ENCODE measurements at regions not wholly inside any gene's neighbourhood (a gene's known extent, or its start where the extent isn't known, plus 50 kb on each side); places are given as distances from the start of the nearest gene placed in this dataset.

GRCh38 chr16:26371349-26371869 is 679.6 kb downstream of the HS3ST4 start:
- no peaks in the 10 kb centered on the region for H3K9me3 ChIP-seq
- no peaks in the 10 kb centered on the region for H3K4me1 ChIP-seq
- no peaks in the 10 kb centered on the region for H3K36me3 ChIP-seq
- H3K4me3 ChIP-seq, result no peak overlapping the region
- H3K27me3 ChIP-seq, result no peaks in the 10 kb centered on the region
- intact Hi-C loops (cut with DNase I), result no loop called here
- DNase-seq (ENCODE audit: extremely low spot score in 2 of 2), result no peak
- no peak for TF ChIP-seq CTCF (IDR thresholded peaks at IDR 0.05)
- TF ChIP-seq POLR2A (IDR thresholded peaks at IDR 0.05), result no peak
- no peak for TF ChIP-seq POLR2AphosphoS5 (IDR thresholded peaks at IDR 0.05; ENCODE audit: insufficient read depth in 1 of 2, low read depth in 1 of 2)
- no peak overlapping the region for H3K27ac ChIP-seq

- Histone ChIP-seq H3K9me3 (no peaks in the 10 kb centered on the region), H3K4me1 (no peaks in the 10 kb centered on the region), H3K36me3 (no peaks in the 10 kb centered on the region), H3K4me3 (no peak overlapping the region), H3K27me3 (no peaks in the 10 kb centered on the region), H3K27ac (no peak overlapping the region)
- TF ChIP-seq POLR2A (IDR thresholded peaks at IDR 0.05) (no peak), CTCF (IDR thresholded peaks at IDR 0.05) (no peak), POLR2AphosphoS5 (IDR thresholded peaks at IDR 0.05; ENCODE audit: insufficient read depth in 1 of 2, low read depth in 1 of 2) (no peak)
- intact Hi-C loops (cut with DNase I), result no loop called here
- peak in 1 of 2 donors; percentile 72 for DNase-seq (ENCODE audit: extremely low spot score in 2 of 2)
Observed at GRCh38 chr16:26374279-26374925, 682.6 kb downstream of the HS3ST4 start.

- H3K4me1 ChIP-seq, result no peaks in the 10 kb centered on the region
- H3K4me3 ChIP-seq, result no peak overlapping the region
- no peaks in the 10 kb centered on the region for H3K36me3 ChIP-seq
- intact Hi-C loops (cut with DNase I), result no loop called here
- no peak overlapping the region for H3K27ac ChIP-seq
- no peak for TF ChIP-seq CTCF (IDR thresholded peaks at IDR 0.05)
- no peak for TF ChIP-seq POLR2A (IDR thresholded peaks at IDR 0.05)
- no peak for TF ChIP-seq POLR2AphosphoS5 (IDR thresholded peaks at IDR 0.05; ENCODE audit: insufficient read depth in 1 of 2, low read depth in 1 of 2)
- peak in 1 of 2 donors; percentile 29 for DNase-seq (ENCODE audit: extremely low spot score in 2 of 2)
- no peaks in the 10 kb centered on the region for H3K27me3 ChIP-seq
- no peaks in the 10 kb centered on the region for H3K9me3 ChIP-seq
Observed at GRCh38 chr16:26382586-26382985, 684.1 kb upstream of the C16orf82 start.

- Histone ChIP-seq H3K27ac (no peak overlapping the region), H3K4me3 (no peak overlapping the region), H3K27me3 (no peaks in the 10 kb centered on the region), H3K36me3 (no peaks in the 10 kb centered on the region), H3K9me3 (no peaks in the 10 kb centered on the region), H3K4me1 (no peaks in the 10 kb centered on the region)
- no peak for TF ChIP-seq CTCF (IDR thresholded peaks at IDR 0.05)
- no peak for TF ChIP-seq POLR2AphosphoS5 (IDR thresholded peaks at IDR 0.05; ENCODE audit: insufficient read depth in 1 of 2, low read depth in 1 of 2)
- no peak for TF ChIP-seq POLR2A (IDR thresholded peaks at IDR 0.05)
- intact Hi-C loops (cut with DNase I), result no loop called here
- peak in 1 of 2 donors; percentile 18 for DNase-seq (ENCODE audit: extremely low spot score in 2 of 2)
Observed at GRCh38 chr16:26386096-26386495, 680.6 kb upstream of the C16orf82 start.

GRCh38 chr16:26391833-26392232 is 674.9 kb upstream of the C16orf82 start:
- DNase-seq (ENCODE audit: extremely low spot score in 2 of 2), result no peak
- no peak for TF ChIP-seq POLR2AphosphoS5 (IDR thresholded peaks at IDR 0.05; ENCODE audit: insufficient read depth in 1 of 2, low read depth in 1 of 2)
- TF ChIP-seq CTCF (IDR thresholded peaks at IDR 0.05), result no peak
- TF ChIP-seq POLR2A (IDR thresholded peaks at IDR 0.05), result no peak
- Histone ChIP-seq H3K4me1 (no peaks in the 10 kb centered on the region), H3K36me3 (no peaks in the 10 kb centered on the region), H3K9me3 (no peaks in the 10 kb centered on the region), H3K27ac (no peak overlapping the region), H3K4me3 (no peak overlapping the region), H3K27me3 (no peaks in the 10 kb centered on the region)
- intact Hi-C loops (cut with DNase I), result no loop called here

Measured in vagina (tissue), 2 donors.